HepG2 (cell line): ENCODE measurements at regions not wholly inside any gene's neighbourhood (a gene's known extent, or its start where the extent isn't known, plus 50 kb on each side); places are given as distances from the start of the nearest gene placed in this dataset.

Experiments
- ATAC-seq: fragments of 200-7000 bp; cut with Tn5 transposase; 3 replicates; pipeline ENCODE4 v1.9.1; 2020; ENCODE audit warnings: mild to moderate bottlenecking, moderate library complexity
- BruUV-seq: library from RNA; stranded (reverse); fragments of 400-500 nt; replicated peaks from 2 replicates; lab custom pipeline; 2021; lab: Mats Ljungman, UMichigan
- CTCF ChIA-PET: fragments of 300-600 bp; formaldehyde crosslinking; extraction: SDS; loops from one replicate; lab custom pipeline; 2021; ENCODE audit warnings: low total read pairs, inconsistent platforms, low intra/inter-chr PET ratio; lab: Yijun Ruan, JAX
- POLR2A ChIA-PET: fragments of 350-600 bp; sonication (Branson Sonifier 250); formaldehyde crosslinking; loops from one replicate; lab custom pipeline; 2020; ENCODE audit warnings: antibody characterized with exemption, inconsistent platforms; lab: Yijun Ruan, JAX
- DNase-seq: peaks from one replicate; pipeline ENCODE4 v3.0.0-alpha.2; 2015; ENCODE audit warnings: low spot score
- FAIRE-seq: peaks from 3 replicates; lab custom pipeline; 2011; peaks lifted over from hg19 to GRCh38; lab: Jason Lieb, UNC
- H2AFZ ChIP-seq: one replicate; pipeline ENCODE4 v1.6.1; 2011; ENCODE audit warnings: low read length, inconsistent platforms
- H3K27ac ChIP-seq: fragments of 300-600 bp; 3 replicates; pipeline ENCODE4 v1.8.0; 2011; ENCODE audit warnings: mixed run types, mild to moderate bottlenecking, mixed read lengths, low read length, inconsistent platforms; ENCODE audit not compliant: insufficient read depth; ENCODE audit errors: extremely low read length
- H3K27me3 ChIP-seq, 2 experiments: fragments of 200-600 bp in 1 of 2; 2 replicates in 1 of 2; 3 replicates in 1 of 2; pipeline versions ENCODE4 v1.6.0 to v1.8.0; 2011; ENCODE audit warnings: low read length in 2 of 2, mild to moderate bottlenecking in 2 of 2, moderate library complexity in 2 of 2, inconsistent platforms in 1 of 2; ENCODE audit not compliant: insufficient read depth in 2 of 2, control insufficient read depth in 1 of 2
- H3K36me3 ChIP-seq, 2 experiments: fragments of 200-600 bp in 1 of 2; replicated peaks in 1 of 2; 2 replicates in 1 of 2; 3 replicates in 1 of 2; pipeline versions ENCODE4 v1.5.1 to v1.8.0; 2011; ENCODE audit warnings: low read length in 2 of 2, inconsistent platforms in 1 of 2; ENCODE audit not compliant: insufficient read depth in 2 of 2, control insufficient read depth in 1 of 2
- H3K4me1 ChIP-seq: 2 replicates; pipeline ENCODE4 v1.5.1; 2012; ENCODE audit warnings: low read length, inconsistent platforms; ENCODE audit not compliant: insufficient read depth
- H3K4me2 ChIP-seq: 2 replicates; pipeline ENCODE4 v1.6.0; 2011; ENCODE audit warnings: low read depth, low read length, inconsistent platforms
- H3K4me3 ChIP-seq, 3 experiments: fragments of 200-600 bp in 1 of 3; sonication (generic), shearing (Covaris generic) in 1 of 3; replicated peaks in 1 of 3; 2 replicates each; pipeline ENCODE4 v1.5.1; 2011 to 2016; ENCODE audit warnings: low read length in 3 of 3, inconsistent platforms in 2 of 3, low read depth in 2 of 3, mild to moderate bottlenecking in 2 of 3, control low read depth in 1 of 3, mixed read lengths in 1 of 3; ENCODE audit not compliant: insufficient read depth in 1 of 3
- H3K79me2 ChIP-seq: one replicate; pipeline ENCODE4 v1.6.1; 2011; ENCODE audit warnings: low read length, inconsistent platforms; ENCODE audit not compliant: insufficient read depth
- H3K9ac ChIP-seq: 2 replicates; pipeline ENCODE4 v1.6.0; 2011; ENCODE audit warnings: mild to moderate bottlenecking, low read depth, low read length, inconsistent platforms; ENCODE audit not compliant: insufficient read depth
- H3K9me3 ChIP-seq: 2 replicates; pipeline ENCODE4 v1.5.1; 2012; ENCODE audit warnings: mild to moderate bottlenecking, low read length
- H4K20me1 ChIP-seq: 2 replicates; pipeline ENCODE4 v1.6.0; 2011; ENCODE audit warnings: inconsistent platforms, mild to moderate bottlenecking, low read length, moderate library complexity; ENCODE audit not compliant: insufficient read depth
- CBX2 ChIP-seq, 2 experiments: fragments of 200-600 bp in 1 of 2; sonication (generic); formaldehyde crosslinking in 1 of 2; IDR thresholded peaks; 2 replicates each; pipeline versions ENCODE4 v1.7.0 to v1.8.1; 2018 to 2022; ENCODE audit warnings: low read depth in 2 of 2, low read length in 1 of 2, mild to moderate bottlenecking in 1 of 2, missing genetic modification reagents in 1 of 2
- GABPA ChIP-seq, 2 experiments: IDR thresholded peaks; 2 replicates each; pipeline ENCODE4 v1.6.1; 2011 to 2016; ENCODE audit warnings: low read depth in 2 of 2, low read length in 1 of 2, missing biosample characterization in 1 of 2, missing genetic modification characterization in 1 of 2
- GTF2F1 ChIP-seq: fragments of 150-350 bp; IDR thresholded peaks from 2 replicates; pipeline ENCODE4 v1.6.1; 2014; ENCODE audit warnings: low read length
- MAFK ChIP-seq, 2 experiments: IDR thresholded peaks in 1 of 2; conservative IDR thresholded peaks in 1 of 2; 2 replicates each; pipeline ENCODE4 v1.6.1; 2011; ENCODE audit warnings: improper control_type of control experiment in 2 of 2, low read length in 2 of 2
- PHF5A ChIP-seq: IDR thresholded peaks from one replicate; pipeline ENCODE4 v1.6.1; 2018; ENCODE audit warnings: low read depth, missing genetic modification reagents; ENCODE audit not compliant: unreplicated experiment
- XRCC5 ChIP-seq: fragments of 200-400 bp; formaldehyde crosslinking; optimal IDR thresholded peaks from 2 replicates; pipeline ENCODE3; 2017; ENCODE audit warnings: mild to moderate bottlenecking, low read length
- ZNF563 ChIP-seq: sonication (generic); formaldehyde crosslinking; IDR thresholded peaks from 2 replicates; pipeline ENCODE4 v1.8.0; 2022; ENCODE audit warnings: mild to moderate bottlenecking, moderate library complexity, missing genetic modification reagents
- ZNF781 ChIP-seq: sonication (generic); formaldehyde crosslinking; IDR thresholded peaks from 2 replicates; pipeline ENCODE4 v1.5.1; 2020; ENCODE audit warnings: borderline replicate concordance, mild to moderate bottlenecking, missing genetic modification reagents; ENCODE audit errors: not compliant biosample characterization
- WGBS: methylation state at CpG from one replicate; pipeline ENCODE4 v1.1.6; 2017; ENCODE audit warnings: low lambda C conversion rate; 5-methylcytosine and 5-hydroxymethylcytosine counted together
- in situ Hi-C: cut with HindIII; loops from 2 replicates; pipeline ENCODE4 v1.10.0; 2017; ENCODE audit warnings: low pct_unique_long_range_greater_than_20kb; ENCODE audit not compliant: extremely low pct_ligation_motif_present
- intact Hi-C: fragments of 100-400 bp; cut with micrococcal nuclease; formaldehyde crosslinking; loops from one replicate; pipeline ENCODE4 v1.10.0; 2022; ENCODE audit not compliant: unreplicated experiment
- TF ChIP-seq, protein P1 (sequence below): sonication (generic); formaldehyde crosslinking; IDR thresholded peaks from 2 replicates; pipeline ENCODE4 v1.4.0; 2020; ENCODE audit warnings: missing genetic modification reagents

DNA sequence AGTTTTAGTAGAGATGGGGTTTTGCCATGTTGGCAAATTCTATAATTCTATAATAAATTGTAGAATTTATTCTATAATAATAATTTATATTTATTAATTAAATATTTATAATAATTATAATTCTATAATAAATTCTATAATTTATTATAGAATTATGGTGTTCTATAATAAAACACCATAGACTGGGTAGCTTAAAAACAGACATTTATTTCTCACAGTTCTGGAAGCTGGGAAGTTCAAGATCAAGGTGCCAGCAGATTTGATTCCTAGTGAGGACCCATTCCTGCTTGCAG lies 130.9 kb upstream of the PELI1 start:
- no peaks in the 10 kb centered on the region for H4K20me1 ChIP-seq
- no peak overlapping the region for H3K4me2 ChIP-seq
- H3K4me3 ChIP-seq, result no peak overlapping the region
- ChIA-PET CTCF (no interaction called here), POLR2A (no interaction called here)
- in situ Hi-C loops (no loop called here), intact Hi-C loops (no loop called here)
- H2AFZ ChIP-seq, result no peak overlapping the region
- H3K27me3 ChIP-seq, result no peaks in the 10 kb centered on the region
- no peak overlapping the region for H3K9ac ChIP-seq
- FAIRE-seq, result no peak
- no peaks in the 10 kb centered on the region for H3K9me3 ChIP-seq
- H3K36me3 ChIP-seq, result no peaks in the 10 kb centered on the region
- no peaks in the 10 kb centered on the region for H3K79me2 ChIP-seq
- no peak for ATAC-seq
- H3K4me1 ChIP-seq, result peaks cover 21% of the 10 kb centered on the region
- no peak overlapping the region for H3K27ac ChIP-seq
- TF ChIP-seq PHF5A (CRISPR knock-in tag), result no peak
- peak in 1 of 2 experiments; percentile 20; a peak in 1 of 4 replicates for TF ChIP-seq MAFK (conservative IDR thresholded peaks at IDR 0.05 in 1 of 2, IDR thresholded peaks at IDR 0.05 in 1 of 2; ENCODE audit: low read length in 2 of 2)
- no peak for TF ChIP-seq GTF2F1
- no peak for TF ChIP-seq ZNF563 (CRISPR knock-in tag)
- TF ChIP-seq, all 625 proteins: peak for 1
- BruUV-seq, result no TSS peak
- no peak for DNase-seq

DNA sequence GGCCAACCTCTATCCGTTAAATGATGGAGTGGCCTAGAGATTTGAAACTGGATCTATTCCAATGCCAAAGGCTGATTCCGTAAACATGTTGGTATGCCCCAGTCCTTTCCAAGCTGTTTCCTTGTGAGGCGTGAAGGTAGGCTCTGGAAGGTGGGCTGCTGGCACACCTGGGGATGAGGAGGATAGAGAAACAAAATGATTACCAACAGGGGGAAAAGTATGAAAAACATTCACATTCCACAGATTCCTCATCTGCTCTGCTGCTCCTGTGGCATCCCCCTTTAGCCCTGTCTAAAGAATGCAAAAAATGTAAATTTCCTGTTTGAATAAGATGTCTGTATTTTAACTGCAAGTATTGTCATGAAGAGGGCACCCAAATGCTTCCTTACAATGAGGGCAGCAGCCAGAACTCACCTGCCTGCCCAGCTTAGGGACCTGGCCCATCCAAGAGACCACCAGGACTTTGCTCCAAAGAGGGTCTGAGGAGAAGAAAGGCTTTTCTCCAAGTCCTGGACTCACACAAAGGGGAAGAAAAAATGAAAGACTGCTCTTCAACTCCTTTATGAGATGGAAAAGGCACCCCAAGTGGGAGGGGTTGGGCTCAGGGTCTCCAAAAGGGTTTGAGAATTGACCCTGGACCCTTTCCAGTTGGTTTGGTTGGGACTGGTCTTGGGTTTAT lies 132.3 kb upstream of the PELI1 start:
- Histone ChIP-seq H2AFZ (no peak overlapping the region), H3K27me3 (no peaks in the 10 kb centered on the region), H3K27ac (no peak overlapping the region), H4K20me1 (no peaks in the 10 kb centered on the region), H3K4me1 (peaks cover 21% of the 10 kb centered on the region), H3K79me2 (no peaks in the 10 kb centered on the region), H3K4me2 (no peak overlapping the region), H3K9me3 (no peaks in the 10 kb centered on the region), H3K4me3 (no peak overlapping the region), H3K9ac (no peak overlapping the region), H3K36me3 (no peaks in the 10 kb centered on the region)
- no peak for FAIRE-seq
- 84% methylated on average over 3 of the region's 3 CpGs for WGBS
- BruUV-seq, result no TSS peak
- in situ Hi-C loops (no loop called here), intact Hi-C loops (no loop called here)
- DNase-seq, result no peak
- ChIA-PET CTCF (no interaction called here), POLR2A (no interaction called here)
- ATAC-seq, result no peak; the same call in 2 of the 3 replicates
- TF ChIP-seq GABPA (IDR thresholded peaks at IDR 0.05; ENCODE audit: low read depth, low read length) (no peak), GABPA (CRISPR knock-in tag; IDR thresholded peaks at IDR 0.05; ENCODE audit: low read depth) (no peak), ZNF781 (CRISPR knock-in tag) (no peak), CBX2 (IDR thresholded peaks at IDR 0.05; ENCODE audit: low read depth, low read length) (no peak), CBX2 (CRISPR knock-in tag; IDR thresholded peaks at IDR 0.05; ENCODE audit: low read depth) (no peak), XRCC5 (no peak)
- TF ChIP-seq, protein P1, sequence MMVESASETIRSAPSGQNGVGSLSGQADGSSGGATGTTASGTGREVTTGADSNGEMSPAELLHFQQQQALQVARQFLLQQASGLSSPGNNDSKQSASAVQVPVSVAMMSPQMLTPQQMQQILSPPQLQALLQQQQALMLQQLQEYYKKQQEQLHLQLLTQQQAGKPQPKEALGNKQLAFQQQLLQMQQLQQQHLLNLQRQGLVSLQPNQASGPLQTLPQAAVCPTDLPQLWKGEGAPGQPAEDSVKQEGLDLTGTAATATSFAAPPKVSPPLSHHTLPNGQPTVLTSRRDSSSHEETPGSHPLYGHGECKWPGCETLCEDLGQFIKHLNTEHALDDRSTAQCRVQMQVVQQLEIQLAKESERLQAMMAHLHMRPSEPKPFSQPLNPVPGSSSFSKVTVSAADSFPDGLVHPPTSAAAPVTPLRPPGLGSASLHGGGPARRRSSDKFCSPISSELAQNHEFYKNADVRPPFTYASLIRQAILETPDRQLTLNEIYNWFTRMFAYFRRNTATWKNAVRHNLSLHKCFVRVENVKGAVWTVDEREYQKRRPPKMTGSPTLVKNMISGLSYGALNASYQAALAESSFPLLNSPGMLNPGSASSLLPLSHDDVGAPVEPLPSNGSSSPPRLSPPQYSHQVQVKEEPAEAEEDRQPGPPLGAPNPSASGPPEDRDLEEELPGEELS (CRISPR knock-in tag), result no peak
